Neural progenitor cell (in vitro differentiated cells): ENCODE measurements at regions not wholly inside any gene's neighbourhood (a gene's known extent, or its start where the extent isn't known, plus 50 kb on each side); places are given as distances from the start of the nearest gene placed in this dataset.

Source experiments
- DNase-seq: peaks from one replicate; pipeline ENCODE4 v3.0.0-alpha.2; 2016; ENCODE audit warnings: low spot score
- H2AFZ ChIP-seq: fragments of 200-600 bp; sonication (generic); replicated peaks from 2 replicates; pipeline ENCODE4 v1.6.1; 2016; ENCODE audit warnings: antibody characterized with exemption
- H3F3A ChIP-seq: fragments of 200-600 bp; sonication (generic); 2 replicates; pipeline ENCODE4 v1.6.1; 2016; ENCODE audit warnings: antibody characterized with exemption, low read depth
- H3K27ac ChIP-seq: fragments of 200-600 bp; sonication (generic); 2 replicates; pipeline ENCODE4 v1.5.1; 2016; ENCODE audit warnings: mild to moderate bottlenecking
- H3K27me3 ChIP-seq: fragments of 200-600 bp; sonication (generic); 2 replicates; pipeline ENCODE4 v1.6.1; 2016; ENCODE audit warnings: mild to moderate bottlenecking, moderate library complexity
- H3K36me3 ChIP-seq: fragments of 200-600 bp; sonication (generic); 2 replicates; pipeline ENCODE4 v1.5.1; 2016
- H3K4me1 ChIP-seq: fragments of 200-600 bp; sonication (generic); 2 replicates; pipeline ENCODE4 v1.6.1; 2016; ENCODE audit warnings: mixed run types
- H3K4me2 ChIP-seq: fragments of 200-600 bp; sonication (generic); 2 replicates; pipeline ENCODE4 v1.6.1; 2016
- H3K4me3 ChIP-seq: fragments of 200-600 bp; sonication (generic); 2 replicates; pipeline ENCODE4 v1.5.1; 2016
- H3K79me2 ChIP-seq: fragments of 200-600 bp; sonication (generic); 2 replicates; pipeline ENCODE4 v1.6.1; 2016; ENCODE audit warnings: low read depth
- H3K9ac ChIP-seq: fragments of 200-600 bp; sonication (generic); 2 replicates; pipeline ENCODE4 v1.6.1; 2016
- H3K9me3 ChIP-seq: fragments of 200-600 bp; sonication (generic); 2 replicates; pipeline ENCODE4 v1.5.1; 2016; ENCODE audit warnings: low read depth
- H4K20me1 ChIP-seq: fragments of 200-600 bp; sonication (generic); 2 replicates; pipeline ENCODE4 v1.6.1; 2016; ENCODE audit warnings: low read depth
- H3K27ac Mint-ChIP-seq: 3 replicates; pipeline ENCODE4 v1.8.0; 2021; ENCODE audit warnings: mixed read lengths
- H3K27me3 Mint-ChIP-seq: 2 replicates; pipeline ENCODE4 v1.8.0; 2022; ENCODE audit warnings: low read depth, mild to moderate bottlenecking, inconsistent platforms, moderate library complexity, mixed read lengths; ENCODE audit not compliant: insufficient read depth
- H3K36me3 Mint-ChIP-seq: 3 replicates; pipeline ENCODE4 v1.8.0; 2021; ENCODE audit warnings: mixed read lengths
- H3K4me1 Mint-ChIP-seq: 3 replicates; pipeline ENCODE4 v1.8.0; 2021; ENCODE audit warnings: mixed read lengths
- H3K4me3 Mint-ChIP-seq: 3 replicates; pipeline ENCODE4 v1.8.0; 2021; ENCODE audit warnings: mild to moderate bottlenecking, moderate library complexity, mixed read lengths
- H3K9me3 Mint-ChIP-seq: 3 replicates; pipeline ENCODE4 v1.8.0; 2020; ENCODE audit warnings: mixed read lengths
- EZH2 ChIP-seq: fragments of 200-600 bp; sonication (generic); IDR thresholded peaks from 2 replicates; pipeline ENCODE4 v1.6.1; 2017; ENCODE audit warnings: antibody characterized with exemption, mild to moderate bottlenecking, moderate library complexity
- EZH2phosphoT487 ChIP-seq: fragments of 200-600 bp; sonication (generic); IDR thresholded peaks from 2 replicates; pipeline ENCODE4 v1.6.1; 2017; ENCODE audit warnings: antibody characterized with exemption
- TF ChIP-seq, protein P1 (sequence below): fragments of 200-600 bp; sonication (generic); IDR thresholded peaks from 2 replicates; pipeline ENCODE4 v1.5.1; 2017; ENCODE audit warnings: antibody characterized with exemption, mild to moderate bottlenecking

DNA sequence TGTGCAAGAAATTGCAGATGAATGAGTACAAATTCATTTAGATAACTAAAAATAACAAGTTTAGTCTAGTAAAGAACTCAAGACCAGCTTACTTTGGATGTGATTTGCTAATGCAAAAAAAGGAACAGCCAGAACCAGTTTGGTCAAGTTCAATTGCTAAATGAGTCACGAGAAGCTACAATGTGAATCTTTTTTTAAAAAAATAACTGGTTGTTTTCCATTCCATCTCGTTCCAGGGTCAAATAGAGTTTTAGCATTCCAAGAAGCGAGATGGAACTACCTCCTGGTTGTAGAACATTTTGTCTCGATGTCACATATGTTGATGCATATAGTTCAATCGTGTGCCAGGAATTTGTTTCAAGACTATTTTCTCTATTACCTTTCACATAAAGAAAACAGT lies 65.0 kb upstream of the IKZF2 start:
- no peak overlapping the region for H3K27ac Mint-ChIP-seq
- no peak overlapping the region for H3K4me2 ChIP-seq

GRCh38 chr2:213219816-213220215 lies 64.4 kb upstream of the SPAG16 start:
- H3K9me3 ChIP-seq = no peaks in the 10 kb centered on the region
- DNase-seq = no peak
- H3K9me3 Mint-ChIP-seq = no peaks in the 10 kb centered on the region
- no peaks in the 10 kb centered on the region for H3K4me1 ChIP-seq
- no peaks in the 10 kb centered on the region for H3K36me3 Mint-ChIP-seq
- TF ChIP-seq, protein P1, sequence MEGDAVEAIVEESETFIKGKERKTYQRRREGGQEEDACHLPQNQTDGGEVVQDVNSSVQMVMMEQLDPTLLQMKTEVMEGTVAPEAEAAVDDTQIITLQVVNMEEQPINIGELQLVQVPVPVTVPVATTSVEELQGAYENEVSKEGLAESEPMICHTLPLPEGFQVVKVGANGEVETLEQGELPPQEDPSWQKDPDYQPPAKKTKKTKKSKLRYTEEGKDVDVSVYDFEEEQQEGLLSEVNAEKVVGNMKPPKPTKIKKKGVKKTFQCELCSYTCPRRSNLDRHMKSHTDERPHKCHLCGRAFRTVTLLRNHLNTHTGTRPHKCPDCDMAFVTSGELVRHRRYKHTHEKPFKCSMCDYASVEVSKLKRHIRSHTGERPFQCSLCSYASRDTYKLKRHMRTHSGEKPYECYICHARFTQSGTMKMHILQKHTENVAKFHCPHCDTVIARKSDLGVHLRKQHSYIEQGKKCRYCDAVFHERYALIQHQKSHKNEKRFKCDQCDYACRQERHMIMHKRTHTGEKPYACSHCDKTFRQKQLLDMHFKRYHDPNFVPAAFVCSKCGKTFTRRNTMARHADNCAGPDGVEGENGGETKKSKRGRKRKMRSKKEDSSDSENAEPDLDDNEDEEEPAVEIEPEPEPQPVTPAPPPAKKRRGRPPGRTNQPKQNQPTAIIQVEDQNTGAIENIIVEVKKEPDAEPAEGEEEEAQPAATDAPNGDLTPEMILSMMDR = no peak
- TF ChIP-seq EZH2 = no peak
- TF ChIP-seq EZH2phosphoT487 = no peak
- H3K27ac Mint-ChIP-seq = no peak overlapping the region
- H3K4me2 ChIP-seq = no peak overlapping the region
- H3K27ac ChIP-seq = no peak overlapping the region
- H3F3A ChIP-seq = no peaks in the 10 kb centered on the region
- H2AFZ ChIP-seq = no peak overlapping the region
- no peaks in the 10 kb centered on the region for H4K20me1 ChIP-seq
- H3K36me3 ChIP-seq = no peaks in the 10 kb centered on the region
- no peaks in the 10 kb centered on the region for H3K27me3 Mint-ChIP-seq
- H3K79me2 ChIP-seq = no peaks in the 10 kb centered on the region
- H3K4me3 Mint-ChIP-seq = no peak overlapping the region
- no peak overlapping the region for H3K9ac ChIP-seq
- H3K4me1 Mint-ChIP-seq = no peaks in the 10 kb centered on the region
- H3K27me3 ChIP-seq = no peaks in the 10 kb centered on the region
- no peak overlapping the region for H3K4me3 ChIP-seq

More for the DNA sequence above, 65.0 kb upstream of the IKZF2 start:
- Mint-ChIP-seq H3K36me3 (peaks cover under 1% of the 10 kb centered on the region), H3K4me3 (no peak overlapping the region), H3K4me1 (no peaks in the 10 kb centered on the region), H3K27me3 (peaks cover 5% of the 10 kb centered on the region), H3K9me3 (peaks cover 11% of the 10 kb centered on the region)
- Histone ChIP-seq H3K4me3 (no peak overlapping the region), H3K27ac (no peak overlapping the region), H2AFZ (no peak overlapping the region), H3K36me3 (no peaks in the 10 kb centered on the region), H3K4me1 (no peaks in the 10 kb centered on the region), H3K9me3 (no peaks in the 10 kb centered on the region), H3K27me3 (no peaks in the 10 kb centered on the region), H4K20me1 (no peaks in the 10 kb centered on the region), H3K79me2 (no peaks in the 10 kb centered on the region), H3F3A (no peaks in the 10 kb centered on the region), H3K9ac (no peak overlapping the region)
- no peak for TF ChIP-seq EZH2phosphoT487
- TF ChIP-seq EZH2 = no peak
- TF ChIP-seq, protein P1 = no peak
- DNase-seq = no peak

- Histone ChIP-seq H3K36me3 (no peaks in the 10 kb centered on the region), H3K27me3 (no peaks in the 10 kb centered on the region), H3K4me2 (no peak overlapping the region), H3K4me1 (no peaks in the 10 kb centered on the region), H3K4me3 (no peak overlapping the region), H3K79me2 (no peaks in the 10 kb centered on the region), H2AFZ (no peak overlapping the region), H3K27ac (no peak overlapping the region), H3K9ac (no peak overlapping the region), H3F3A (no peaks in the 10 kb centered on the region), H4K20me1 (no peaks in the 10 kb centered on the region), H3K9me3 (no peaks in the 10 kb centered on the region)
- Mint-ChIP-seq H3K9me3 (no peaks in the 10 kb centered on the region), H3K4me3 (no peak overlapping the region), H3K27me3 (no peaks in the 10 kb centered on the region), H3K27ac (no peak overlapping the region), H3K4me1 (no peaks in the 10 kb centered on the region), H3K36me3 (no peaks in the 10 kb centered on the region)
- no peak for TF ChIP-seq EZH2phosphoT487
- TF ChIP-seq, protein P1 = no peak
- TF ChIP-seq EZH2 = no peak
- DNase-seq = no peak
Observed at GRCh38 chr2:213220967-213221603, 63.2 kb upstream of the SPAG16 start.
